ENCODE measurements at regions not wholly inside any gene's neighbourhood (a gene's known extent, or its start where the extent isn't known, plus 50 kb on each side); places are given as distances from the start of the nearest gene placed in this dataset.

GRCh38 chr6:149203509-149203908, 114.0 kb upstream of the TAB2 start:
- H3K9me3 Mint-ChIP-seq = peaks cover 19% of the 10 kb centered on the region
- ATAC-seq (no peak), DNase-seq (no peak)
- H3K4me1 Mint-ChIP-seq (ENCODE audit: low read depth) = peaks cover 9% of the 10 kb centered on the region
- no peaks in the 10 kb centered on the region for H3K27me3 Mint-ChIP-seq (ENCODE audit: low read depth)
- peak overlapping the region; percentile 24 for H3K4me3 Mint-ChIP-seq
- peaks cover 9% of the 10 kb centered on the region for H3K36me3 Mint-ChIP-seq (ENCODE audit: insufficient read depth)

- peaks cover 4% of the 10 kb centered on the region for H3K4me1 Mint-ChIP-seq (ENCODE audit: low read depth)
- H3K4me3 Mint-ChIP-seq = no peak overlapping the region
- H3K36me3 Mint-ChIP-seq (ENCODE audit: insufficient read depth) = no peaks in the 10 kb centered on the region
- no peaks in the 10 kb centered on the region for H3K27me3 Mint-ChIP-seq (ENCODE audit: low read depth)
- ATAC-seq (no peak), DNase-seq (no peak)
- H3K9me3 Mint-ChIP-seq = peaks cover 2% of the 10 kb centered on the region
Observed at GRCh38 chr6:149208134-149208601, 109.3 kb upstream of the TAB2 start.

- Mint-ChIP-seq H3K4me3 (peak overlapping the region; percentile 35), H3K4me1 (ENCODE audit: low read depth) (no peaks in the 10 kb centered on the region), H3K27me3 (ENCODE audit: low read depth) (no peaks in the 10 kb centered on the region), H3K36me3 (ENCODE audit: insufficient read depth) (no peaks in the 10 kb centered on the region), H3K9me3 (peaks cover 2% of the 10 kb centered on the region)
- ATAC-seq (peak; percentile 52 to 59), DNase-seq (no peak)
Observed at GRCh38 chr6:149209871-149210775, 107.4 kb upstream of the TAB2 start.

- DNase-seq (no peak), ATAC-seq (peak; percentile 53 to 57)
- Mint-ChIP-seq H3K9me3 (peaks cover 2% of the 10 kb centered on the region), H3K36me3 (ENCODE audit: insufficient read depth) (no peaks in the 10 kb centered on the region), H3K4me3 (no peak overlapping the region), H3K27me3 (ENCODE audit: low read depth) (no peaks in the 10 kb centered on the region), H3K4me1 (ENCODE audit: low read depth) (peaks cover 2% of the 10 kb centered on the region)
Observed at GRCh38 chr6:149211046-149211571, 106.4 kb upstream of the TAB2 start.

- Mint-ChIP-seq H3K9me3 (peaks cover 2% of the 10 kb centered on the region), H3K4me1 (ENCODE audit: low read depth) (peaks cover 12% of the 10 kb centered on the region), H3K36me3 (ENCODE audit: insufficient read depth) (no peaks in the 10 kb centered on the region), H3K27me3 (ENCODE audit: low read depth) (no peaks in the 10 kb centered on the region), H3K4me3 (peak overlapping the region; percentile 5)
- DNase-seq = no peak
- ATAC-seq = peak; percentile 41 to 49
Observed at GRCh38 chr6:149212206-149212605, 105.3 kb upstream of the TAB2 start.

- Mint-ChIP-seq H3K36me3 (ENCODE audit: insufficient read depth) (no peaks in the 10 kb centered on the region), H3K27me3 (ENCODE audit: low read depth) (no peaks in the 10 kb centered on the region), H3K4me3 (no peak overlapping the region), H3K9me3 (peaks cover 2% of the 10 kb centered on the region), H3K4me1 (ENCODE audit: low read depth) (peaks cover 19% of the 10 kb centered on the region)
- ATAC-seq (peak; percentile 31 to 46), DNase-seq (no peak)
Observed at GRCh38 chr6:149212892-149213801, 104.4 kb upstream of the TAB2 start.

GRCh38 chr6:149213829-149214228, 103.7 kb upstream of the TAB2 start:
- DNase-seq (no peak), ATAC-seq (peak in 1 of 2 donors; percentile 8)
- Mint-ChIP-seq H3K4me3 (no peak overlapping the region), H3K9me3 (peaks cover 2% of the 10 kb centered on the region), H3K27me3 (ENCODE audit: low read depth) (no peaks in the 10 kb centered on the region), H3K4me1 (ENCODE audit: low read depth) (peaks cover 26% of the 10 kb centered on the region), H3K36me3 (ENCODE audit: insufficient read depth) (no peaks in the 10 kb centered on the region)

- DNase-seq (no peak), ATAC-seq (no peak)
- Mint-ChIP-seq H3K36me3 (ENCODE audit: insufficient read depth) (no peaks in the 10 kb centered on the region), H3K4me3 (no peak overlapping the region), H3K9me3 (peaks cover 2% of the 10 kb centered on the region), H3K27me3 (ENCODE audit: low read depth) (no peaks in the 10 kb centered on the region), H3K4me1 (ENCODE audit: low read depth) (peaks cover 31% of the 10 kb centered on the region)
Observed at GRCh38 chr6:149216459-149216858, 101.1 kb upstream of the TAB2 start.

GRCh38 chr6:149217466-149217888, 100.0 kb upstream of the TAB2 start:
- Mint-ChIP-seq H3K4me3 (no peak overlapping the region), H3K4me1 (ENCODE audit: low read depth) (peaks cover 31% of the 10 kb centered on the region), H3K27me3 (ENCODE audit: low read depth) (no peaks in the 10 kb centered on the region), H3K9me3 (no peaks in the 10 kb centered on the region), H3K36me3 (ENCODE audit: insufficient read depth) (no peaks in the 10 kb centered on the region)
- DNase-seq (no peak), ATAC-seq (no peak)

- no peaks in the 10 kb centered on the region for H3K27me3 Mint-ChIP-seq (ENCODE audit: low read depth)
- H3K4me3 Mint-ChIP-seq = no peak overlapping the region
- H3K9me3 Mint-ChIP-seq = no peaks in the 10 kb centered on the region
- ATAC-seq (peak; percentile 47 to 77), DNase-seq (no peak)
- H3K4me1 Mint-ChIP-seq (ENCODE audit: low read depth) = peaks cover 32% of the 10 kb centered on the region
- H3K36me3 Mint-ChIP-seq (ENCODE audit: insufficient read depth) = no peaks in the 10 kb centered on the region
Observed at GRCh38 chr6:149218471-149218870, 99.0 kb upstream of the TAB2 start.

- peaks cover 36% of the 10 kb centered on the region for H3K4me1 Mint-ChIP-seq (ENCODE audit: low read depth)
- H3K27me3 Mint-ChIP-seq (ENCODE audit: low read depth) = no peaks in the 10 kb centered on the region
- DNase-seq (no peak), ATAC-seq (peak in 1 of 2 donors; percentile 13)
- H3K9me3 Mint-ChIP-seq = no peaks in the 10 kb centered on the region
- no peak overlapping the region for H3K4me3 Mint-ChIP-seq
- no peaks in the 10 kb centered on the region for H3K36me3 Mint-ChIP-seq (ENCODE audit: insufficient read depth)
Observed at GRCh38 chr6:149218915-149219314, 98.6 kb upstream of the TAB2 start.

GRCh38 chr6:149220882-149221773, 96.4 kb upstream of the TAB2 start:
- Mint-ChIP-seq H3K4me1 (ENCODE audit: low read depth) (peaks cover 35% of the 10 kb centered on the region), H3K36me3 (ENCODE audit: insufficient read depth) (no peaks in the 10 kb centered on the region), H3K9me3 (no peaks in the 10 kb centered on the region), H3K4me3 (no peak overlapping the region), H3K27me3 (ENCODE audit: low read depth) (no peaks in the 10 kb centered on the region)
- DNase-seq (no peak), ATAC-seq (no peak)

- Mint-ChIP-seq H3K27me3 (ENCODE audit: low read depth) (no peaks in the 10 kb centered on the region), H3K36me3 (ENCODE audit: insufficient read depth) (no peaks in the 10 kb centered on the region), H3K4me1 (ENCODE audit: low read depth) (peaks cover 33% of the 10 kb centered on the region), H3K9me3 (no peaks in the 10 kb centered on the region), H3K4me3 (no peak overlapping the region)
- ATAC-seq = no peak
- no peak for DNase-seq
Observed at GRCh38 chr6:149221774-149222070, 95.8 kb upstream of the TAB2 start.

All from activated T-cell treated with anti-CD3 and anti-CD28 coated beads, Interleukin-2, amount 50 U/mL, for 4 hours (primary cell).